ENCODE measurements at regions not wholly inside any gene's neighbourhood (a gene's known extent, or its start where the extent isn't known, plus 50 kb on each side); places are given as distances from the start of the nearest gene placed in this dataset.

DNA sequence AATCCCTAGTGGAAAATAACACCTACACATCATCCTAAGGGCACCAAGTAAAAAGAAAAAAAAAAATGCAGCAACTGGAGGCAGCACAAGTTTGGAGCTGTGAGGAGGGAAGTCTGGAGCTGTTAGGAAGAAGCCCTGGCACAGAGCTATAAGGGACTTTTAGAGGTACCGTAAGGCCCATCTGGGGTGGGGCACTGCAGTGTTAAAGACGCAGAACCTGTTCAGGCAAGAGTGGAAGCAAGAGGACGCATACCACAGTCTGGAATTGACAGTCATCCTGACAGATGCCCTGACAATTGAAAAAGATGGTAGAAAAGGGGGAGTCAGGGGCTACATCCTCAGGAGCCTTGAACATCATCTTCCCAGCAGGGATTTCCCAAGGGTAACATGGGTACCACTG, 195.9 kb upstream of the PLEKHG7 start:
- DNase-seq, result no peak
- H3K79me2 ChIP-seq (ENCODE audit: low read length), result no peaks in the 10 kb centered on the region
- no peak overlapping the region for H3K4me3 ChIP-seq (ENCODE audit: low read length)
- H3F3A ChIP-seq (ENCODE audit: insufficient read depth, low read length), result peaks cover 13% of the 10 kb centered on the region; the same call in 1 of the 2 replicates
- H3K27ac ChIP-seq (ENCODE audit: low read length), result no peak overlapping the region
- H3K9me3 ChIP-seq (replicated peaks; ENCODE audit: insufficient read depth, low read length), result no peaks in the 10 kb centered on the region
- no peaks in the 10 kb centered on the region for H4K20me1 ChIP-seq (ENCODE audit: insufficient read depth, low read length)
- no peak overlapping the region for H3K4me2 ChIP-seq (ENCODE audit: low read depth, low read length)
- no peaks in the 10 kb centered on the region for H3K9me2 ChIP-seq (replicated peaks; ENCODE audit: insufficient read depth, low read length)
- no peaks in the 10 kb centered on the region for H3K36me3 ChIP-seq (replicated peaks; ENCODE audit: insufficient read depth, low read length)
- peaks cover 22% of the 10 kb centered on the region for H3K4me1 ChIP-seq (ENCODE audit: low read length)
- TF ChIP-seq EZH2phosphoT487 (IDR thresholded peaks at IDR 0.05; ENCODE audit: low read length) (no peak), EZH2 (optimal IDR thresholded peaks at IDR 0.05; ENCODE audit: low read depth, low read length) (no peak)
- TF ChIP-seq, protein P1, sequence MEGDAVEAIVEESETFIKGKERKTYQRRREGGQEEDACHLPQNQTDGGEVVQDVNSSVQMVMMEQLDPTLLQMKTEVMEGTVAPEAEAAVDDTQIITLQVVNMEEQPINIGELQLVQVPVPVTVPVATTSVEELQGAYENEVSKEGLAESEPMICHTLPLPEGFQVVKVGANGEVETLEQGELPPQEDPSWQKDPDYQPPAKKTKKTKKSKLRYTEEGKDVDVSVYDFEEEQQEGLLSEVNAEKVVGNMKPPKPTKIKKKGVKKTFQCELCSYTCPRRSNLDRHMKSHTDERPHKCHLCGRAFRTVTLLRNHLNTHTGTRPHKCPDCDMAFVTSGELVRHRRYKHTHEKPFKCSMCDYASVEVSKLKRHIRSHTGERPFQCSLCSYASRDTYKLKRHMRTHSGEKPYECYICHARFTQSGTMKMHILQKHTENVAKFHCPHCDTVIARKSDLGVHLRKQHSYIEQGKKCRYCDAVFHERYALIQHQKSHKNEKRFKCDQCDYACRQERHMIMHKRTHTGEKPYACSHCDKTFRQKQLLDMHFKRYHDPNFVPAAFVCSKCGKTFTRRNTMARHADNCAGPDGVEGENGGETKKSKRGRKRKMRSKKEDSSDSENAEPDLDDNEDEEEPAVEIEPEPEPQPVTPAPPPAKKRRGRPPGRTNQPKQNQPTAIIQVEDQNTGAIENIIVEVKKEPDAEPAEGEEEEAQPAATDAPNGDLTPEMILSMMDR (IDR thresholded peaks at IDR 0.05; ENCODE audit: low read length), result no peak
- no peak overlapping the region for H3K9ac ChIP-seq (ENCODE audit: low read length)
- no peak overlapping the region for H2AFZ ChIP-seq (ENCODE audit: low read length)
- H3K27me3 ChIP-seq (replicated peaks; ENCODE audit: insufficient read depth, low read length), result no peaks in the 10 kb centered on the region

DNA sequence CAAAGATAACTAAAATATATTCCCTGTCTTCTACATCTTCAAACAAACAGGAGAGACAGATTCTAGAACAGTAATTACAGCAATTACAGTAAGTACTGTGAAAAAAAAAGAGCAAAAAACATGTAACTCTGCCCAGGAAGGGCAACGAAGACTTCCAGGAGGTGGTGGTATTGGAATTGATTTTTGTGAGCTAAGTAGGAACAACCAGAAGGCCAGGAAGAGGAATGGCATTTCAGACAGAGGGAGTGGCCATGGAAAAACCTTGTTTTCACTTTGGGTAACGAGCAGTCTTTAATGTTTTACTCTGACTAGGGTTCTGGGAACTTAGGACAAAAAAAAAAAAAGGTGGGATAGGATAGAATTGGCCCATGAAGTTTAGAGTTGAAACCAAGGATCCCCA, 196.3 kb upstream of the PLEKHG7 start:
- Histone ChIP-seq H3K4me1 (ENCODE audit: low read length) (peaks cover 22% of the 10 kb centered on the region), H3K79me2 (ENCODE audit: low read length) (no peaks in the 10 kb centered on the region), H3K9me2 (replicated peaks; ENCODE audit: insufficient read depth, low read length) (no peaks in the 10 kb centered on the region), H3K9ac (ENCODE audit: low read length) (no peak overlapping the region), H4K20me1 (ENCODE audit: insufficient read depth, low read length) (no peaks in the 10 kb centered on the region), H3K9me3 (replicated peaks; ENCODE audit: insufficient read depth, low read length) (no peaks in the 10 kb centered on the region), H2AFZ (ENCODE audit: low read length) (no peak overlapping the region), H3F3A (ENCODE audit: insufficient read depth, low read length) (peaks cover 13% of the 10 kb centered on the region; the same call in 1 of the 2 replicates), H3K36me3 (replicated peaks; ENCODE audit: insufficient read depth, low read length) (no peaks in the 10 kb centered on the region), H3K4me3 (ENCODE audit: low read length) (no peak overlapping the region), H3K4me2 (ENCODE audit: low read depth, low read length) (no peak overlapping the region), H3K27ac (ENCODE audit: low read length) (no peak overlapping the region), H3K27me3 (replicated peaks; ENCODE audit: insufficient read depth, low read length) (no peaks in the 10 kb centered on the region)
- no peak for DNase-seq
- TF ChIP-seq, protein P1 (IDR thresholded peaks at IDR 0.05; ENCODE audit: low read length), result no peak
- TF ChIP-seq EZH2 (optimal IDR thresholded peaks at IDR 0.05; ENCODE audit: low read depth, low read length) (no peak), EZH2phosphoT487 (IDR thresholded peaks at IDR 0.05; ENCODE audit: low read length) (no peak)

GRCh38 chr12:92505254-92506231, 197.2 kb upstream of the PLEKHG7 start:
- H3K79me2 ChIP-seq (ENCODE audit: low read length), result no peaks in the 10 kb centered on the region
- H3K9ac ChIP-seq (ENCODE audit: low read length), result peak overlapping the region; percentile 7; the same call in 1 of the 2 replicates
- peak overlapping the region; percentile 33; the same call in 1 of the 2 replicates for H3K27ac ChIP-seq (ENCODE audit: low read length)
- no peaks in the 10 kb centered on the region for H3K9me2 ChIP-seq (replicated peaks; ENCODE audit: insufficient read depth, low read length)
- no peaks in the 10 kb centered on the region for H3K27me3 ChIP-seq (replicated peaks; ENCODE audit: insufficient read depth, low read length)
- TF ChIP-seq EZH2 (optimal IDR thresholded peaks at IDR 0.05; ENCODE audit: low read depth, low read length) (no peak), EZH2phosphoT487 (IDR thresholded peaks at IDR 0.05; ENCODE audit: low read length) (no peak)
- TF ChIP-seq, protein P1 (IDR thresholded peaks at IDR 0.05; ENCODE audit: low read length), result no peak
- H3F3A ChIP-seq (ENCODE audit: insufficient read depth, low read length), result peaks cover 13% of the 10 kb centered on the region; the same call in 1 of the 2 replicates
- no peaks in the 10 kb centered on the region for H3K36me3 ChIP-seq (replicated peaks; ENCODE audit: insufficient read depth, low read length)
- H4K20me1 ChIP-seq (ENCODE audit: insufficient read depth, low read length), result no peaks in the 10 kb centered on the region
- peaks cover 22% of the 10 kb centered on the region for H3K4me1 ChIP-seq (ENCODE audit: low read length)
- DNase-seq, result no peak
- H3K9me3 ChIP-seq (replicated peaks; ENCODE audit: insufficient read depth, low read length), result no peaks in the 10 kb centered on the region
- H3K4me2 ChIP-seq (ENCODE audit: low read depth, low read length), result peak overlapping the region; percentile 44; the same call in 1 of the 2 replicates
- H2AFZ ChIP-seq (ENCODE audit: low read length), result peak overlapping the region; percentile 19; the same call in 1 of the 2 replicates
- H3K4me3 ChIP-seq (ENCODE audit: low read length), result 0 out of 2 replicates have a peak overlapping the region, but pooled peaks have one; percentile 3
